PC-9 (cell line): ENCODE measurements at regions not wholly inside any gene's neighbourhood (a gene's known extent, or its start where the extent isn't known, plus 50 kb on each side); places are given as distances from the start of the nearest gene placed in this dataset.

ENCODE experiments used
- BruUV-seq: library from RNA; stranded (reverse); fragments of 400-500 nt; replicated peaks from 2 replicates; lab custom pipeline; 2021; lab: Mats Ljungman, UMichigan
- CTCF ChIA-PET: fragments of 300-600 bp; sonication (Branson Sonifier 250); formaldehyde crosslinking; loops from one replicate; lab custom pipeline; 2022; ENCODE audit warnings: antibody characterized with exemption; lab: Charles Lee
- POLR2A ChIA-PET: fragments of 300-600 bp; sonication (Branson Sonifier 250); formaldehyde crosslinking; loops from one replicate; lab custom pipeline; 2022; ENCODE audit warnings: antibody characterized with exemption; ENCODE audit not compliant: unreplicated experiment; lab: Charles Lee
- DNase-seq, 2 experiments: peaks; one replicate each; pipeline versions ENCODE4 v3.0.0 to v3.0.0-alpha.2; 2015 to 2022; ENCODE audit warnings: mixed read lengths in 1 of 2
- H2AFZ ChIP-seq: fragments of 200-600 bp; sonication (generic); 2 replicates; pipeline ENCODE4 v1.8.1; 2017; ENCODE audit warnings: antibody characterized with exemption
- H3F3A ChIP-seq: fragments of 200-600 bp; sonication (generic); 2 replicates; pipeline ENCODE4 v1.8.1; 2017; ENCODE audit warnings: antibody characterized with exemption, mild to moderate bottlenecking, low read depth; ENCODE audit not compliant: insufficient read depth
- H3K27ac ChIP-seq: fragments of 200-600 bp; sonication (generic); 2 replicates; pipeline ENCODE4 v1.6.1; 2016; ENCODE audit warnings: mixed run types
- H3K27me3 ChIP-seq: fragments of 200-600 bp; sonication (generic); 2 replicates; pipeline ENCODE4 v1.6.1; 2016; ENCODE audit warnings: low read depth, mixed run types; ENCODE audit not compliant: insufficient read depth
- H3K36me3 ChIP-seq: fragments of 200-600 bp; sonication (generic); 2 replicates; pipeline ENCODE4 v1.6.1; 2016; ENCODE audit warnings: low read depth, mixed run types
- H3K4me1 ChIP-seq: fragments of 200-600 bp; sonication (generic); replicated peaks from 2 replicates; pipeline ENCODE4 v1.6.1; 2016; ENCODE audit warnings: mixed run types; ENCODE audit not compliant: insufficient read depth
- H3K4me2 ChIP-seq: fragments of 200-600 bp; sonication (generic); 2 replicates; pipeline ENCODE4 v1.6.1; 2017; ENCODE audit warnings: mixed run types
- H3K4me3 ChIP-seq: fragments of 200-600 bp; sonication (generic); 2 replicates; pipeline ENCODE4 v1.6.1; 2016; ENCODE audit warnings: mixed run types
- H3K79me2 ChIP-seq: fragments of 200-600 bp; sonication (generic); 2 replicates; pipeline ENCODE4 v1.6.1; 2017; ENCODE audit warnings: low read depth, mixed run types
- H3K9me2 ChIP-seq: fragments of 200-600 bp; sonication (generic); 2 replicates; pipeline ENCODE4 v1.8.1; 2017; ENCODE audit warnings: mild to moderate bottlenecking; ENCODE audit not compliant: insufficient read depth
- H3K9me3 ChIP-seq: fragments of 200-600 bp; sonication (generic); 2 replicates; pipeline ENCODE4 v1.8.1; 2016; ENCODE audit warnings: low read depth; ENCODE audit not compliant: insufficient read depth
- H4K20me1 ChIP-seq: fragments of 200-600 bp; sonication (generic); 2 replicates; pipeline ENCODE4 v1.8.1; 2017; ENCODE audit not compliant: insufficient read depth
- CTCF ChIP-seq: fragments of 200-600 bp; sonication (generic); conservative IDR thresholded peaks from 2 replicates; pipeline ENCODE4 v1.6.1; 2017; ENCODE audit warnings: mixed run types, antibody characterized with exemption, mild to moderate bottlenecking, moderate library complexity
- EZH2 ChIP-seq: fragments of 200-600 bp; sonication (generic); IDR thresholded peaks from 2 replicates; pipeline ENCODE4 v1.8.0; 2017; ENCODE audit warnings: antibody characterized with exemption, low read depth
- intact Hi-C: fragments of 100-400 bp; cut with micrococcal nuclease; formaldehyde crosslinking; loops from one replicate; pipeline ENCODE4 v1.10.0; 2022; ENCODE audit not compliant: unreplicated experiment

- no peaks in the 10 kb centered on the region for H3K9me3 ChIP-seq
- H3K36me3 ChIP-seq = no peaks in the 10 kb centered on the region
- no peaks in the 10 kb centered on the region for H3F3A ChIP-seq
- H3K27me3 ChIP-seq = no peaks in the 10 kb centered on the region
- CTCF ChIA-PET = no interaction called here
- TF ChIP-seq EZH2 = no peak
- no peak for TF ChIP-seq CTCF
- BruUV-seq = no TSS peak
- no peak for DNase-seq
- no peaks in the 10 kb centered on the region for H3K9me2 ChIP-seq
- POLR2A ChIA-PET = no interaction called here
- no peak overlapping the region for H3K4me2 ChIP-seq
- no peak overlapping the region for H3K4me3 ChIP-seq
- H3K79me2 ChIP-seq = no peaks in the 10 kb centered on the region
- no peak overlapping the region for H2AFZ ChIP-seq
- H3K4me1 ChIP-seq = no peaks in the 10 kb centered on the region
- intact Hi-C loops = no loop called here
- H4K20me1 ChIP-seq = no peaks in the 10 kb centered on the region
- H3K27ac ChIP-seq = no peak overlapping the region
These were observed 459.5 kb upstream of the PDE3A start for GRCh38 chr12:19908830-19909229.

- DNase-seq = no peak
- H3K9me3 ChIP-seq = no peaks in the 10 kb centered on the region
- TF ChIP-seq EZH2 = no peak
- ChIA-PET POLR2A (no interaction called here), CTCF (no interaction called here)
- H3K27ac ChIP-seq = no peak overlapping the region
- no peaks in the 10 kb centered on the region for H3K36me3 ChIP-seq
- H3K79me2 ChIP-seq = no peaks in the 10 kb centered on the region
- H3K4me3 ChIP-seq = no peak overlapping the region
- H3K9me2 ChIP-seq = no peaks in the 10 kb centered on the region
- no peaks in the 10 kb centered on the region for H3F3A ChIP-seq
- no peak overlapping the region for H3K4me2 ChIP-seq
- no peaks in the 10 kb centered on the region for H3K27me3 ChIP-seq
- no peak overlapping the region for H2AFZ ChIP-seq
- no TSS peak for BruUV-seq
- no peaks in the 10 kb centered on the region for H3K4me1 ChIP-seq
- no peaks in the 10 kb centered on the region for H4K20me1 ChIP-seq
- intact Hi-C loops = no loop called here
These were observed 458.9 kb upstream of the PDE3A start for GRCh38 chr12:19909418-19909817.

- BruUV-seq = no TSS peak
- intact Hi-C loops = loop anchor here (10.0 kb wide), 1 partner anchor 694 kb away; no protein-coding TSS in a partner anchor
- CTCF ChIA-PET = no interaction called here
These were observed 457.7 kb upstream of the PDE3A start for GRCh38 chr12:19910681-19911080.

More at GRCh38 chr12:19910681-19911080, 457.7 kb upstream of the PDE3A start:
- Histone ChIP-seq H3K27ac (no peak overlapping the region), H3K79me2 (no peaks in the 10 kb centered on the region), H3K4me3 (no peak overlapping the region), H3F3A (no peaks in the 10 kb centered on the region), H4K20me1 (no peaks in the 10 kb centered on the region), H3K4me2 (no peak overlapping the region), H3K36me3 (no peaks in the 10 kb centered on the region), H2AFZ (no peak overlapping the region), H3K9me2 (no peaks in the 10 kb centered on the region), H3K27me3 (no peaks in the 10 kb centered on the region), H3K9me3 (no peaks in the 10 kb centered on the region), H3K4me1 (no peaks in the 10 kb centered on the region)
- no peak for DNase-seq
- TF ChIP-seq EZH2 = no peak
- TF ChIP-seq CTCF = no peak
- POLR2A ChIA-PET = no interaction called here
